ENCODE measurements at regions not wholly inside any gene's neighbourhood (a gene's known extent, or its start where the extent isn't known, plus 50 kb on each side); places are given as distances from the start of the nearest gene placed in this dataset.

DNA sequence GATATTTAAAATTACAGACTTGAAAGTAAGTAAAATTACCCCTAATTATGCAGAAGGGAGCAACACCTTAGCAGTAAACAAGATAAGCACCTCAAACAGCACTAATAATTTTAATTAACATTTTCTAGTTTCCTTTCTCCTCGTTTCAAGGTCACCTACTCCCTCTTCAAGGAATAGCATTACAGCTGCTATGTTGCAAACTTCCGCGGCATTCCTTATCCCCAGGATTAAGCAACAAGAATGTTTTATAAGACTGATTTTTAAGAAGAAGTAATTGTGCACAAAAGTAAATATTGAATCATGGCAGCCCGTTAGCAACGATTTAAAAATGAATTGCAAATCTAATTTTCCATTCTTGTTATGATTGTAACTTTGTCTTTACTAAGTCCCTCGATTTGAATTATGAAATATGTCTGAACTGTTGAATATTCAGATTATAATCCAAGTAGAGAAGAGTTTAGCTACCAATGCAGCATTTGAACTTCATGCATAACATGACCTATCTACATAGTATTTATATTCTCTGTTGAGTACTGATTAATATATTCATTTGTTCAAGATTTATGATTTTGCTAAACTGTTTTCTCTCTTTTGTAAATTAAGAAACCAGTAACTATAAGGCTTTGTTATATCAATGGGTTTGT is 593.5 kb upstream of the MGMT start:
- TF ChIP-seq CTCF (IDR thresholded peaks at IDR 0.05): no peak
- no peak overlapping the region for H3K4me3 ChIP-seq
- H3K4me1 ChIP-seq: no peaks in the 10 kb centered on the region
- intact Hi-C loops (cut with DNase I): loop anchor here in 1 of 2 donors (10.0 kb wide), 1 partner anchor 239 kb away; no protein-coding TSS in a partner anchor
- ATAC-seq (no peak), DNase-seq (no peak)
- no peak overlapping the region for H3K27ac ChIP-seq
- no peaks in the 10 kb centered on the region for H3K27me3 ChIP-seq (ENCODE audit: insufficient read depth in 3 of 3, low read length in 2 of 3)
- WGBS, 3 donors: 72 to 77% (median 75%) methylated on average over 6 of the region's 6 CpGs
- no peaks in the 10 kb centered on the region for H3K9me3 ChIP-seq
- H3K36me3 ChIP-seq (ENCODE audit: insufficient read depth in 1 of 2, low read depth in 1 of 2): no peaks in the 10 kb centered on the region

- no peak overlapping the region for H3K27ac ChIP-seq
- TF ChIP-seq CTCF (IDR thresholded peaks at IDR 0.05): no peak
- intact Hi-C loops (cut with DNase I): loop anchor here in 1 of 2 donors (10.0 kb wide), 1 partner anchor 240 kb away; no protein-coding TSS in a partner anchor
These were observed 592.7 kb upstream of the MGMT start for GRCh38 chr10:128874331-128874730.

GRCh38 chr10:128875030-128875744 is 591.9 kb upstream of the MGMT start:
- H3K27ac ChIP-seq: no peak overlapping the region
- H3K27me3 ChIP-seq (ENCODE audit: insufficient read depth in 3 of 3, low read length in 2 of 3): no peaks in the 10 kb centered on the region
- H3K9me3 ChIP-seq: no peaks in the 10 kb centered on the region
- intact Hi-C loops (cut with DNase I): loop anchor here in 1 of 2 donors (10.0 kb wide), 1 partner anchor 240 kb away; no protein-coding TSS in a partner anchor
- ATAC-seq: no peak
- 87 to 90% (median 89%) methylated on average over 8 of the region's 8 CpGs for WGBS, 3 donors
- H3K4me1 ChIP-seq: no peaks in the 10 kb centered on the region
- TF ChIP-seq CTCF (IDR thresholded peaks at IDR 0.05): no peak
- H3K4me3 ChIP-seq: no peak overlapping the region
- H3K36me3 ChIP-seq (ENCODE audit: insufficient read depth in 1 of 2, low read depth in 1 of 2): no peaks in the 10 kb centered on the region
- no peak for DNase-seq

More at GRCh38 chr10:128874331-128874730, 592.7 kb upstream of the MGMT start:
- DNase-seq (no peak), ATAC-seq (no peak)
- Histone ChIP-seq H3K9me3 (no peaks in the 10 kb centered on the region), H3K27me3 (ENCODE audit: insufficient read depth in 3 of 3, low read length in 2 of 3) (no peaks in the 10 kb centered on the region), H3K4me3 (no peak overlapping the region), H3K4me1 (no peaks in the 10 kb centered on the region), H3K36me3 (ENCODE audit: insufficient read depth in 1 of 2, low read depth in 1 of 2) (no peaks in the 10 kb centered on the region)
- 85 to 94% (median 89%) methylated on average over 3 of the region's 3 CpGs for WGBS, 3 donors

- Histone ChIP-seq H3K4me3 (no peak overlapping the region), H3K36me3 (ENCODE audit: insufficient read depth in 1 of 2, low read depth in 1 of 2) (no peaks in the 10 kb centered on the region), H3K4me1 (no peaks in the 10 kb centered on the region), H3K27ac (no peak overlapping the region), H3K9me3 (no peaks in the 10 kb centered on the region), H3K27me3 (ENCODE audit: insufficient read depth in 3 of 3, low read length in 2 of 3) (peaks cover 0 to 3% (median 2%) of the 10 kb centered on the region in 3 donors)
- WGBS, 3 donors: 54 to 58% (median 57%) methylated on average over 7 of the region's 7 CpGs
- peak in 3 of 4 donors; percentile 51 to 74 (median 55) for ATAC-seq
- peak; percentile 59 to 64 for DNase-seq
- no peak for TF ChIP-seq CTCF (IDR thresholded peaks at IDR 0.05)
- intact Hi-C loops (cut with DNase I): loop anchor here in 1 of 2 donors (10.0 kb wide), 1 partner anchor 241 kb away; no protein-coding TSS in a partner anchor
These were observed 590.9 kb upstream of the MGMT start for GRCh38 chr10:128875956-128876736.
